IMR-90 (cell line): ENCODE measurements at regions not wholly inside any gene's neighbourhood (a gene's known extent, or its start where the extent isn't known, plus 50 kb on each side); places are given as distances from the start of the nearest gene placed in this dataset.

Experiments used
- ATAC-seq: fragments of 200-7000 bp; cut with Tn5 transposase; 2 replicates; pipeline ENCODE4 v1.9.1; 2020; ENCODE audit warnings: low read depth, mild to moderate bottlenecking, moderate library complexity
- BruUV-seq: library from RNA; stranded (reverse); fragments of 400-500 nt; replicated peaks from 2 replicates; lab custom pipeline; 2021; lab: Mats Ljungman, UMichigan
- CTCF ChIA-PET: fragments of 300-600 bp; formaldehyde crosslinking; extraction: SDS; loops from one replicate; lab custom pipeline; 2021; ENCODE audit warnings: antibody characterized with exemption; lab: Yijun Ruan, JAX
- POLR2A ChIA-PET: fragments of 300-600 bp; sonication (Branson Sonifier 250); formaldehyde crosslinking; loops from one replicate; lab custom pipeline; 2022; ENCODE audit warnings: antibody characterized with exemption; ENCODE audit not compliant: unreplicated experiment; lab: Charles Lee
- DNase-seq: peaks from one replicate; pipeline ENCODE4 v3.0.0; 2013
- H2AFZ ChIP-seq: replicated peaks from 2 replicates; pipeline ENCODE3; 2013; ENCODE audit warnings: low read length, mild to moderate bottlenecking; ENCODE audit not compliant: poor library complexity
- H2AK5ac ChIP-seq: 2 replicates; pipeline ENCODE4 v1.6.1; 2013; ENCODE audit warnings: low read depth, low read length, inconsistent platforms
- H2AK9ac ChIP-seq: replicated peaks from 2 replicates; pipeline ENCODE3; 2013; ENCODE audit warnings: mild to moderate bottlenecking, low read depth, low read length, moderate library complexity; ENCODE audit not compliant: poor library complexity
- H2BK120ac ChIP-seq: 2 replicates; pipeline ENCODE4 v1.6.1; 2013; ENCODE audit warnings: low read depth, low read length, inconsistent platforms
- H2BK15ac ChIP-seq: 3 replicates; pipeline ENCODE4 v1.6.1; 2013; ENCODE audit warnings: low read depth, low read length, inconsistent platforms
- H2BK20ac ChIP-seq: 2 replicates; pipeline ENCODE4 v1.6.1; 2013; ENCODE audit warnings: low read depth, mild to moderate bottlenecking, inconsistent platforms, low read length, moderate library complexity
- H2BK5ac ChIP-seq: 2 replicates; pipeline ENCODE4 v1.6.1; 2013; ENCODE audit warnings: mild to moderate bottlenecking, low read depth, low read length, inconsistent platforms; ENCODE audit not compliant: poor library complexity, severe bottlenecking
- H3K14ac ChIP-seq: replicated peaks from 2 replicates; pipeline ENCODE4 v1.6.1; 2013; ENCODE audit warnings: low read depth, low read length, inconsistent platforms
- H3K18ac ChIP-seq: 2 replicates; pipeline ENCODE4 v1.6.1; 2013; ENCODE audit warnings: low read depth, low read length, control low read depth
- H3K23ac ChIP-seq: 2 replicates; pipeline ENCODE4 v1.6.1; 2013; ENCODE audit warnings: low read depth, low read length, inconsistent platforms
- H3K27ac ChIP-seq: 2 replicates; pipeline ENCODE4 v1.5.1; 2013; ENCODE audit warnings: mild to moderate bottlenecking, control low read depth, low read length; ENCODE audit not compliant: insufficient read depth
- H3K27me3 ChIP-seq: 2 replicates; pipeline ENCODE4 v1.6.1; 2013; ENCODE audit warnings: low read length; ENCODE audit not compliant: control insufficient read depth, insufficient read depth
- H3K36me3 ChIP-seq: 2 replicates; pipeline ENCODE4 v1.6.1; 2013; ENCODE audit warnings: low read length, mixed read lengths; ENCODE audit not compliant: control insufficient read depth, insufficient read depth
- H3K4ac ChIP-seq: 2 replicates; pipeline ENCODE4 v1.6.1; 2013; ENCODE audit warnings: low read depth, low read length, inconsistent platforms
- H3K4me1 ChIP-seq: 2 replicates; pipeline ENCODE4 v1.6.1; 2013; ENCODE audit warnings: low read length, mixed read lengths; ENCODE audit not compliant: control insufficient read depth, insufficient read depth
- H3K4me2 ChIP-seq: 2 replicates; pipeline ENCODE4 v1.6.1; 2013; ENCODE audit warnings: low read depth, mild to moderate bottlenecking, control low read depth, low read length, moderate library complexity
- H3K4me3 ChIP-seq: 2 replicates; pipeline ENCODE4 v1.5.1; 2013; ENCODE audit warnings: low read depth, mild to moderate bottlenecking, control low read depth, low read length, moderate library complexity; ENCODE audit not compliant: insufficient read depth
- H3K56ac ChIP-seq: 2 replicates; pipeline ENCODE4 v1.6.1; 2013; ENCODE audit warnings: low read length, inconsistent platforms; ENCODE audit not compliant: insufficient read depth; ENCODE audit errors: extremely low read depth
- H3K79me1 ChIP-seq, 2 experiments: 2 replicates each; pipeline ENCODE4 v1.6.1; 2013; ENCODE audit warnings: low read length in 2 of 2, inconsistent platforms in 1 of 2, low read depth in 1 of 2
- H3K9ac ChIP-seq: 2 replicates; pipeline ENCODE4 v1.6.1; 2013; ENCODE audit warnings: low read depth, low read length, control low read depth
- H3K9me1 ChIP-seq: 2 replicates; pipeline ENCODE4 v1.6.1; 2013; ENCODE audit warnings: low read length, inconsistent platforms; ENCODE audit not compliant: insufficient read depth
- H3K9me3 ChIP-seq: 2 replicates; pipeline ENCODE4 v1.6.1; 2013; ENCODE audit warnings: low read length; ENCODE audit not compliant: control insufficient read depth, insufficient read depth
- H4K20me1 ChIP-seq: 2 replicates; pipeline ENCODE4 v1.6.1; 2013; ENCODE audit warnings: low read length, inconsistent platforms; ENCODE audit not compliant: insufficient read depth
- H4K5ac ChIP-seq: 2 replicates; pipeline ENCODE4 v1.6.1; 2013; ENCODE audit warnings: mild to moderate bottlenecking, low read depth, low read length, control low read depth
- H4K8ac ChIP-seq, 2 experiments: 2 replicates each; pipeline ENCODE4 v1.6.1; 2013; ENCODE audit warnings: low read depth in 2 of 2, low read length in 2 of 2, control low read depth in 1 of 2, inconsistent platforms in 1 of 2
- H4K91ac ChIP-seq: 2 replicates; pipeline ENCODE4 v1.6.1; 2013; ENCODE audit warnings: low read depth, low read length, inconsistent platforms; ENCODE audit not compliant: insufficient read depth
- CHD1 ChIP-seq: IDR thresholded peaks from 2 replicates; pipeline ENCODE4 v1.6.1; 2012; ENCODE audit warnings: low read depth, low read length, improper control_type of control experiment
- NFE2L2 ChIP-seq: fragments of 150-350 bp; IDR thresholded peaks from 2 replicates; pipeline ENCODE4 v1.6.1; 2016; ENCODE audit warnings: low read depth, mild to moderate bottlenecking, low read length
- POLR2A ChIP-seq: IDR thresholded peaks from 2 replicates; pipeline ENCODE4 v1.6.1; 2012; ENCODE audit warnings: mild to moderate bottlenecking, low read depth, low read length
- RFX5 ChIP-seq: IDR thresholded peaks from 2 replicates; pipeline ENCODE4 v1.8.0; 2012; ENCODE audit warnings: low read depth, mild to moderate bottlenecking, low read length, moderate library complexity
- SMC3 ChIP-seq: fragments of 150-350 bp; IDR thresholded peaks from 2 replicates; pipeline ENCODE4 v1.6.1; 2016; ENCODE audit warnings: low read depth, mild to moderate bottlenecking, antibody characterized with exemption, low read length, moderate library complexity
- WGBS, 2 experiments: methylation state at CpG; one replicate each; pipeline versions ENCODE4 v1.1.5 to v1.1.7; 2013; ENCODE audit warnings: missing lambda C conversion rate in 2 of 2; ENCODE audit not compliant: insufficient read length in 1 of 2; ENCODE audit errors: extremely low coverage in 2 of 2; 5-methylcytosine and 5-hydroxymethylcytosine counted together
- dilution Hi-C: fragments of 300-500 bp; cut with HindIII; formaldehyde crosslinking; loops from one replicate; pipeline ENCODE4 v1.14.3; 2018; ENCODE audit warnings: low sequenced_read_pairs; ENCODE audit not compliant: unreplicated experiment
- in situ Hi-C: fragments of 300-500 bp; cut with MboI; formaldehyde crosslinking; loops from 3 replicates; pipeline ENCODE4 v1.14.3; 2019; ENCODE audit warnings: low sequenced_read_pairs, inconsistent platforms, mixed read lengths
- intact Hi-C: fragments of 100-400 bp; cut with micrococcal nuclease; formaldehyde crosslinking; loops from 2 replicates; pipeline ENCODE4 v1.10.0; 2022

- DNase-seq: peak; percentile 19
Observed at GRCh38 chr17:15885770-15886169, 59.2 kb upstream of the ADORA2B start.

More at GRCh38 chr17:15885770-15886169, 59.2 kb upstream of the ADORA2B start:
- Histone ChIP-seq H2BK15ac (no peak overlapping the region; the same call in 2 of the 3 replicates), H3K4me1 (0 out of 2 replicates have a peak, but pooled peaks cover 3% of the 10 kb centered on the region), H3K9ac (no peak overlapping the region), H3K14ac (no peak overlapping the region), H2BK5ac (no peak overlapping the region), H3K9me1 (0 out of 2 replicates have a peak, but pooled peaks cover 3% of the 10 kb centered on the region), H2BK20ac (no peak overlapping the region), H3K4ac (no peak overlapping the region), H3K36me3 (no peaks in the 10 kb centered on the region), H3K27me3 (no peaks in the 10 kb centered on the region), H3K18ac (no peak overlapping the region), H2AFZ (no peak overlapping the region), H4K8ac (no peak overlapping the region), H3K4me3 (no peak overlapping the region), H3K23ac (no peak overlapping the region), H3K79me1 (no peaks in the 10 kb centered on the region), H3K4me2 (no peak overlapping the region), H3K9me3 (no peaks in the 10 kb centered on the region), H2AK9ac (no peak overlapping the region), H3K56ac (no peak overlapping the region), H2AK5ac (no peak overlapping the region), H4K5ac (no peak overlapping the region), H3K27ac (no peak overlapping the region), H4K91ac (no peak overlapping the region), H4K20me1 (no peaks in the 10 kb centered on the region), H2BK120ac (no peak overlapping the region)
- 100% methylated on average over 1 of the region's 2 CpGs; no CpG with 5 or more reads in 1 of the 2 experiments for WGBS, 2 experiments
- BruUV-seq: no TSS peak
- no peak for ATAC-seq
- dilution Hi-C loops (no loop called here), in situ Hi-C loops (no loop called here), intact Hi-C loops (no loop called here)
- CTCF ChIA-PET: no interaction called here
- POLR2A ChIA-PET: no interaction called here
- TF ChIP-seq POLR2A: no peak
- no peak for TF ChIP-seq CHD1
- no peak for TF ChIP-seq NFE2L2
- no peak for TF ChIP-seq SMC3
- TF ChIP-seq RFX5: no peak
